Right cardiac atrium (tissue), 5 donors: ENCODE measurements at regions not wholly inside any gene's neighbourhood (a gene's known extent, or its start where the extent isn't known, plus 50 kb on each side); places are given as distances from the start of the nearest gene placed in this dataset.

Experiments
- ATAC-seq, 2 donors: fragments of 200-7000 bp; cut with Tn5 transposase; one replicate each; pipeline versions ENCODE4 v1.8.0 to v1.9.1; 2020; ENCODE audit warnings: moderate library complexity in 2 of 2, mild to moderate bottlenecking in 1 of 2
- DNase-seq, 3 donors: peaks; one replicate each; pipeline ENCODE4 v3.0.0-alpha.2; 2020
- H3K27ac ChIP-seq: one replicate; pipeline ENCODE4 v1.5.1; 2013; ENCODE audit warnings: mild to moderate bottlenecking, low read length, control low read depth, moderate library complexity
- H3K27me3 ChIP-seq: one replicate; pipeline ENCODE4 v1.6.1; 2013; ENCODE audit not compliant: control insufficient read depth, insufficient read depth
- H3K4me1 ChIP-seq: one replicate; pipeline ENCODE4 v1.6.1; 2013; ENCODE audit warnings: low read length; ENCODE audit not compliant: control insufficient read depth, insufficient read depth
- H3K4me3 ChIP-seq: one replicate; pipeline ENCODE4 v1.5.1; 2013; ENCODE audit warnings: low read length, control low read depth
- H3K9me3 ChIP-seq: one replicate; pipeline ENCODE4 v1.6.1; 2013; ENCODE audit warnings: low read length; ENCODE audit not compliant: control insufficient read depth
- WGBS: extraction: QIAGEN DNeasy Blood & Tissue Kit; methylation state at CpG from one replicate; pipeline ENCODE4 v1.1.7; 2013; 5-methylcytosine and 5-hydroxymethylcytosine counted together
- intact Hi-C, 4 donors: fragments of 100-400 bp; cut with DNase I; formaldehyde crosslinking; loops; one replicate each; pipeline versions ENCODE4 v1.11.0 to v1.14.0; 2022 to 2023
- donor health status: healthy with polysubstance abuse.
- donor health status: DM: no; HTN: yes; CAD: no.
- donor health status: DM: no; HTN: no; CAD: no.
- donor health status: DM: no; HTN: yes; CAD: no; lungs with severe emphysema.
- donor health status: DM: yes; HTN: yes; CAD: no.

- Histone ChIP-seq H3K4me1 (no peaks in the 10 kb centered on the region), H3K27me3 (no peaks in the 10 kb centered on the region), H3K4me3 (no peak overlapping the region), H3K27ac (no peak overlapping the region), H3K9me3 (no peaks in the 10 kb centered on the region)
- no peak for ATAC-seq
- DNase-seq: no peak
- WGBS: 52% methylated on average over 2 of the region's 2 CpGs
- intact Hi-C loops: no loop called here
Observed at GRCh38 chr13:102993348-102993747, 72.9 kb downstream of the SLC10A2 start.

- WGBS: 69% methylated on average over 5 of the region's 5 CpGs
- no peak overlapping the region for H3K4me3 ChIP-seq
- no peak overlapping the region for H3K27ac ChIP-seq
- peaks cover 3% of the 10 kb centered on the region for H3K9me3 ChIP-seq
- no peaks in the 10 kb centered on the region for H3K27me3 ChIP-seq
- DNase-seq (no peak), ATAC-seq (no peak)
- intact Hi-C loops: no loop called here
- H3K4me1 ChIP-seq: no peaks in the 10 kb centered on the region
Observed at GRCh38 chr13:102984210-102984609, 82.0 kb downstream of the SLC10A2 start.

GRCh38 chr13:102983496-102983895, 82.7 kb downstream of the SLC10A2 start:
- no peak overlapping the region for H3K27ac ChIP-seq
- ATAC-seq (no peak), DNase-seq (no peak)
- intact Hi-C loops: no loop called here
- peaks cover 3% of the 10 kb centered on the region for H3K9me3 ChIP-seq
- no peaks in the 10 kb centered on the region for H3K4me1 ChIP-seq
- 53% methylated on average over 3 of the region's 3 CpGs for WGBS
- H3K27me3 ChIP-seq: no peaks in the 10 kb centered on the region
- H3K4me3 ChIP-seq: no peak overlapping the region

GRCh38 chr13:102980331-102980982, 85.8 kb downstream of the SLC10A2 start:
- no peaks in the 10 kb centered on the region for H3K9me3 ChIP-seq
- H3K4me3 ChIP-seq: no peak overlapping the region
- intact Hi-C loops: no loop called here
- DNase-seq (no peak), ATAC-seq (no peak)
- no peaks in the 10 kb centered on the region for H3K27me3 ChIP-seq
- no peak overlapping the region for H3K27ac ChIP-seq
- WGBS: 90% methylated on average over 7 of the region's 7 CpGs
- no peaks in the 10 kb centered on the region for H3K4me1 ChIP-seq

- WGBS: 49% methylated on average over 4 of the region's 4 CpGs
- no peaks in the 10 kb centered on the region for H3K27me3 ChIP-seq
- H3K9me3 ChIP-seq: no peaks in the 10 kb centered on the region
- no peaks in the 10 kb centered on the region for H3K4me1 ChIP-seq
- ATAC-seq: peak in 1 of 2 donors; percentile 26
- no peak overlapping the region for H3K27ac ChIP-seq
- peak overlapping the region; percentile 62 for H3K4me3 ChIP-seq
- no peak for DNase-seq
- intact Hi-C loops: no loop called here
Observed at GRCh38 chr13:102978168-102978567, 88.0 kb downstream of the SLC10A2 start.

DNA sequence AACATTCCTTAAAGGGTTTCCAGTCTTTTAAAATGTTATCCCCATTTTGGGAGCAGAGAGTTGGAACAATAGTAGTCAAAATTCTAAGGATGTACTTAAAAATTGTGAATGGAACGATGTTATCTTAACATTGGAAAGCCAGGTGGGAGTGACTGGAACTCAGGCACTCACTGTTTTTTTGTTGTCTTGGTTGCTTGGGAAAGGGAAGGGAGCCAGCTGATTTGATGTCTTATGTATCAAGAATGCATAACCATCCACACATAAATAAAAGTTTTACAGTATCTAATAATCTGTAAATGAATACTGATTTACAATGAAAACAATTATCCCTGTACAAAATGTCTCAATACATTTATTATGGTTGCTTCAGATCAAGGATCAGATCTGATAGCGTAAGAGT, 88.7 kb downstream of the SLC10A2 start:
- WGBS: 53% methylated on average over 2 of the region's 2 CpGs
- peak overlapping the region; percentile 62 for H3K4me3 ChIP-seq
- DNase-seq (no peak), ATAC-seq (no peak)
- intact Hi-C loops: no loop called here
- H3K9me3 ChIP-seq: no peaks in the 10 kb centered on the region
- no peaks in the 10 kb centered on the region for H3K4me1 ChIP-seq
- H3K27ac ChIP-seq: no peak overlapping the region
- H3K27me3 ChIP-seq: no peaks in the 10 kb centered on the region

GRCh38 chr13:102974317-102975087, 91.7 kb downstream of the SLC10A2 start:
- H3K4me3 ChIP-seq: no peak overlapping the region
- no peak overlapping the region for H3K27ac ChIP-seq
- WGBS: 64% methylated on average over 8 of the region's 8 CpGs
- no peaks in the 10 kb centered on the region for H3K4me1 ChIP-seq
- H3K9me3 ChIP-seq: no peaks in the 10 kb centered on the region
- ATAC-seq: no peak
- intact Hi-C loops: no loop called here
- no peak for DNase-seq
- no peaks in the 10 kb centered on the region for H3K27me3 ChIP-seq

GRCh38 chr13:102972191-102972590, 94.0 kb downstream of the SLC10A2 start:
- Histone ChIP-seq H3K4me1 (no peaks in the 10 kb centered on the region), H3K27ac (no peak overlapping the region), H3K4me3 (no peak overlapping the region), H3K27me3 (no peaks in the 10 kb centered on the region), H3K9me3 (no peaks in the 10 kb centered on the region)
- DNase-seq (no peak), ATAC-seq (no peak)
- 90% methylated on average over 2 of the region's 2 CpGs for WGBS
- intact Hi-C loops: no loop called here

GRCh38 chr13:102970542-102970941, 95.7 kb downstream of the SLC10A2 start:
- no peak overlapping the region for H3K27ac ChIP-seq
- H3K4me3 ChIP-seq: no peak overlapping the region
- no peak for DNase-seq
- no peak for ATAC-seq
- intact Hi-C loops: no loop called here
- no peaks in the 10 kb centered on the region for H3K9me3 ChIP-seq
- WGBS: 79% methylated on average over 2 of the region's 2 CpGs
- no peaks in the 10 kb centered on the region for H3K27me3 ChIP-seq
- H3K4me1 ChIP-seq: no peaks in the 10 kb centered on the region

GRCh38 chr13:102968572-102969228, 97.5 kb downstream of the SLC10A2 start:
- Histone ChIP-seq H3K27ac (no peak overlapping the region), H3K4me3 (no peak overlapping the region), H3K4me1 (no peaks in the 10 kb centered on the region), H3K27me3 (no peaks in the 10 kb centered on the region), H3K9me3 (no peaks in the 10 kb centered on the region)
- ATAC-seq (no peak), DNase-seq (no peak)
- intact Hi-C loops: no loop called here
- 82% methylated on average over 11 of the region's 11 CpGs for WGBS

- H3K27me3 ChIP-seq: peaks cover 2% of the 10 kb centered on the region
- no peaks in the 10 kb centered on the region for H3K9me3 ChIP-seq
- no peaks in the 10 kb centered on the region for H3K4me1 ChIP-seq
- ATAC-seq: no peak
- intact Hi-C loops: no loop called here
- no peak overlapping the region for H3K4me3 ChIP-seq
- no peak overlapping the region for H3K27ac ChIP-seq
- 81% methylated on average over 2 of the region's 2 CpGs for WGBS
- DNase-seq: no peak
Observed at GRCh38 chr13:102965802-102966201, 100.4 kb downstream of the SLC10A2 start.
